GM04504 (cell line): ENCODE measurements at regions not wholly inside any gene's neighbourhood (a gene's known extent, or its start where the extent isn't known, plus 50 kb on each side); places are given as distances from the start of the nearest gene placed in this dataset.
A peak's percentile ranks its signal among the peaks of the same experiment; 100 is the strongest.

Experiments used
- DNase-seq: peaks from one replicate; pipeline ENCODE4 v3.0.0-alpha.2; 2012; ENCODE audit warnings: low read depth

- no peak for DNase-seq
These were observed 383.2 kb upstream of the KCNMB2 start for GRCh38 chr3:178152988-178153387.

- no peak for DNase-seq
These were observed 380.7 kb upstream of the KCNMB2 start for GRCh38 chr3:178155521-178155920.

- DNase-seq, result no peak
These were observed 379.9 kb upstream of the KCNMB2 start for GRCh38 chr3:178156301-178156700.

GRCh38 chr3:178159691-178160220, 376.5 kb upstream of the KCNMB2 start:
- DNase-seq, result no peak

- no peak for DNase-seq
These were observed 366.8 kb upstream of the KCNMB2 start for GRCh38 chr3:178169421-178169820.

- peak; percentile 58 for DNase-seq
These were observed 365.3 kb upstream of the KCNMB2 start for GRCh38 chr3:178170698-178171535.

- no peak for DNase-seq
These were observed 364.1 kb upstream of the KCNMB2 start for GRCh38 chr3:178172121-178172520.

- no peak for DNase-seq
These were observed 361.9 kb upstream of the KCNMB2 start for GRCh38 chr3:178174201-178174915.

- no peak for DNase-seq
These were observed 355.1 kb upstream of the KCNMB2 start for GRCh38 chr3:178181088-178181487.

- DNase-seq, result no peak
These were observed 354.5 kb upstream of the KCNMB2 start for GRCh38 chr3:178181784-178182183.

GRCh38 chr3:178182337-178182779, 353.9 kb upstream of the KCNMB2 start:
- no peak for DNase-seq

GRCh38 chr3:178184833-178185232, 351.4 kb upstream of the KCNMB2 start:
- no peak for DNase-seq

- no peak for DNase-seq
These were observed 349.6 kb upstream of the KCNMB2 start for GRCh38 chr3:178186666-178187065.

- no peak for DNase-seq
These were observed 346.4 kb upstream of the KCNMB2 start for GRCh38 chr3:178189854-178190253.

GRCh38 chr3:178193846-178194245, 342.4 kb upstream of the KCNMB2 start:
- DNase-seq, result no peak

- no peak for DNase-seq
These were observed 341.7 kb upstream of the KCNMB2 start for GRCh38 chr3:178194539-178194938.

- peak; percentile 31 for DNase-seq
These were observed 340.4 kb upstream of the KCNMB2 start for GRCh38 chr3:178195824-178196223.

- no peak for DNase-seq
These were observed 337.9 kb upstream of the KCNMB2 start for GRCh38 chr3:178198329-178198728.

- DNase-seq, result no peak
These were observed 335.9 kb upstream of the KCNMB2 start for GRCh38 chr3:178200316-178200715.

GRCh38 chr3:178201714-178202113, 334.5 kb upstream of the KCNMB2 start:
- no peak for DNase-seq

GRCh38 chr3:178202194-178202593, 334.0 kb upstream of the KCNMB2 start:
- no peak for DNase-seq

- DNase-seq, result no peak
These were observed 333.1 kb upstream of the KCNMB2 start for GRCh38 chr3:178203165-178203564.

GRCh38 chr3:178203650-178204049, 332.6 kb upstream of the KCNMB2 start:
- DNase-seq, result no peak
